ENCODE measurements at regions not wholly inside any gene's neighbourhood (a gene's known extent, or its start where the extent isn't known, plus 50 kb on each side); places are given as distances from the start of the nearest gene placed in this dataset.
"Not testable (repeated sequence)": the region's sequence is repeated elsewhere in the genome, so short reads cannot be mapped to it uniquely, and the experiment has no call there.

GRCh38 chr4:154985673-154986072, 204.6 kb downstream of the RBM46 start:
- no peak for ATAC-seq (ENCODE audit: insufficient number of reproducible peaks, low FRiP score, low read depth)
- no peak for TF ChIP-seq CTCF (IDR thresholded peaks at IDR 0.05)

GRCh38 chr4:154988511-154988910, 207.4 kb downstream of the RBM46 start:
- Histone ChIP-seq H3K4me1 (ENCODE audit: control insufficient read depth in 1 of 2, low read depth in 2 of 2) (no peaks in the 10 kb centered on the region), H3K27me3 (replicated peaks; ENCODE audit: insufficient read depth) (no peaks in the 10 kb centered on the region), H3K36me3 (no peaks in the 10 kb centered on the region), H3K9me3 (no peaks in the 10 kb centered on the region), H3K4me3 (no peak overlapping the region), H3K27ac (no peak overlapping the region)
- TF ChIP-seq CTCF (IDR thresholded peaks at IDR 0.05): no peak
- DNase-seq (ENCODE audit: low spot score) (no peak), ATAC-seq (ENCODE audit: insufficient number of reproducible peaks, low FRiP score, low read depth) (no peak)

More at GRCh38 chr4:154985673-154986072, 204.6 kb downstream of the RBM46 start:
- no peak for DNase-seq (ENCODE audit: low spot score)
- H3K27ac ChIP-seq: no peak overlapping the region
- H3K4me1 ChIP-seq (ENCODE audit: control insufficient read depth in 1 of 2, low read depth in 2 of 2): no peaks in the 10 kb centered on the region
- H3K9me3 ChIP-seq: no peaks in the 10 kb centered on the region
- no peaks in the 10 kb centered on the region for H3K27me3 ChIP-seq (replicated peaks; ENCODE audit: insufficient read depth)
- no peaks in the 10 kb centered on the region for H3K36me3 ChIP-seq
- H3K4me3 ChIP-seq: no peak overlapping the region

GRCh38 chr4:154989511-154989910, 208.4 kb downstream of the RBM46 start:
- Histone ChIP-seq H3K9me3 (no peaks in the 10 kb centered on the region), H3K4me3 (no peak overlapping the region), H3K36me3 (no peaks in the 10 kb centered on the region), H3K4me1 (ENCODE audit: control insufficient read depth in 1 of 2, low read depth in 2 of 2) (no peaks in the 10 kb centered on the region), H3K27me3 (replicated peaks; ENCODE audit: insufficient read depth) (no peaks in the 10 kb centered on the region), H3K27ac (no peak overlapping the region)
- TF ChIP-seq CTCF (IDR thresholded peaks at IDR 0.05): no peak
- DNase-seq (ENCODE audit: low spot score) (no peak), ATAC-seq (ENCODE audit: insufficient number of reproducible peaks, low FRiP score, low read depth) (no peak)

- not testable (repeated sequence) for H3K27ac ChIP-seq; DNase-seq (ENCODE audit: low spot score); H3K9me3 ChIP-seq; H3K4me1 ChIP-seq (ENCODE audit: control insufficient read depth in 1 of 2, low read depth in 2 of 2); ATAC-seq (ENCODE audit: insufficient number of reproducible peaks, low FRiP score, low read depth); H3K27me3 ChIP-seq (replicated peaks; ENCODE audit: insufficient read depth); H3K4me3 ChIP-seq; H3K36me3 ChIP-seq
These were observed 210.6 kb upstream of the NPY2R start for GRCh38 chr4:154997866-154998265.

- no peak for TF ChIP-seq CTCF (IDR thresholded peaks at IDR 0.05)
- DNase-seq (ENCODE audit: low spot score): no peak
- Histone ChIP-seq H3K4me3 (no peak overlapping the region), H3K27ac (no peak overlapping the region), H3K27me3 (replicated peaks; ENCODE audit: insufficient read depth) (no peaks in the 10 kb centered on the region), H3K4me1 (ENCODE audit: control insufficient read depth in 1 of 2, low read depth in 2 of 2) (no peaks in the 10 kb centered on the region), H3K36me3 (no peaks in the 10 kb centered on the region), H3K9me3 (no peaks in the 10 kb centered on the region)
- no peak for ATAC-seq (ENCODE audit: insufficient number of reproducible peaks, low FRiP score, low read depth)
These were observed 210.2 kb upstream of the NPY2R start for GRCh38 chr4:154998284-154998683.

GRCh38 chr4:154998773-154999172, 209.7 kb upstream of the NPY2R start:
- Histone ChIP-seq H3K27ac (no peak overlapping the region), H3K9me3 (no peaks in the 10 kb centered on the region), H3K27me3 (replicated peaks; ENCODE audit: insufficient read depth) (no peaks in the 10 kb centered on the region), H3K4me1 (ENCODE audit: control insufficient read depth in 1 of 2, low read depth in 2 of 2) (no peaks in the 10 kb centered on the region), H3K4me3 (no peak overlapping the region), H3K36me3 (no peaks in the 10 kb centered on the region)
- DNase-seq (ENCODE audit: low spot score) (no peak), ATAC-seq (ENCODE audit: insufficient number of reproducible peaks, low FRiP score, low read depth) (no peak)
- no peak for TF ChIP-seq CTCF (IDR thresholded peaks at IDR 0.05)
